Brain microvascular endothelial cell (primary cell): ENCODE measurements at regions not wholly inside any gene's neighbourhood (a gene's known extent, or its start where the extent isn't known, plus 50 kb on each side); places are given as distances from the start of the nearest gene placed in this dataset.

Experiments used
- DNase-seq: peaks from one replicate; pipeline ENCODE4 v3.0.0-alpha.2; 2020
- H3K27ac ChIP-seq: fragments of 250-450 bp; sonication (Bioruptor Pico); 2 replicates; pipeline ENCODE4 v1.5.1; 2020; ENCODE audit warnings: mild to moderate bottlenecking, moderate library complexity
- H3K27me3 ChIP-seq: fragments of 250-450 bp; sonication (Bioruptor Pico); replicated peaks from 2 replicates; pipeline ENCODE4 v1.5.1; 2020; ENCODE audit warnings: mild to moderate bottlenecking
- H3K36me3 ChIP-seq: fragments of 250-450 bp; sonication (Bioruptor Pico); replicated peaks from 2 replicates; pipeline ENCODE4 v1.5.1; 2020; ENCODE audit warnings: mild to moderate bottlenecking
- H3K4me3 ChIP-seq: 2 replicates; pipeline ENCODE4 v1.5.1; 2011; ENCODE audit warnings: low read depth, mild to moderate bottlenecking, control low read depth, low read length, moderate library complexity
- in situ Hi-C: cut with HindIII; loops from 2 replicates; pipeline ENCODE4 v1.10.0; 2017; ENCODE audit warnings: low sequenced_read_pairs, low pct_ligation_motif_present
- TF ChIP-seq, protein P1 (sequence below): IDR thresholded peaks from 2 replicates; pipeline ENCODE4 v1.5.1; 2011; ENCODE audit warnings: low read depth, mild to moderate bottlenecking, moderate library complexity, low read length, control low read depth, inconsistent platforms; ENCODE audit errors: missing control alignments

GRCh38 chr22:48694296-48694883 lies 1133.3 kb downstream of the BRD1 start:
- in situ Hi-C loops, result no loop called here
- TF ChIP-seq, protein P1, sequence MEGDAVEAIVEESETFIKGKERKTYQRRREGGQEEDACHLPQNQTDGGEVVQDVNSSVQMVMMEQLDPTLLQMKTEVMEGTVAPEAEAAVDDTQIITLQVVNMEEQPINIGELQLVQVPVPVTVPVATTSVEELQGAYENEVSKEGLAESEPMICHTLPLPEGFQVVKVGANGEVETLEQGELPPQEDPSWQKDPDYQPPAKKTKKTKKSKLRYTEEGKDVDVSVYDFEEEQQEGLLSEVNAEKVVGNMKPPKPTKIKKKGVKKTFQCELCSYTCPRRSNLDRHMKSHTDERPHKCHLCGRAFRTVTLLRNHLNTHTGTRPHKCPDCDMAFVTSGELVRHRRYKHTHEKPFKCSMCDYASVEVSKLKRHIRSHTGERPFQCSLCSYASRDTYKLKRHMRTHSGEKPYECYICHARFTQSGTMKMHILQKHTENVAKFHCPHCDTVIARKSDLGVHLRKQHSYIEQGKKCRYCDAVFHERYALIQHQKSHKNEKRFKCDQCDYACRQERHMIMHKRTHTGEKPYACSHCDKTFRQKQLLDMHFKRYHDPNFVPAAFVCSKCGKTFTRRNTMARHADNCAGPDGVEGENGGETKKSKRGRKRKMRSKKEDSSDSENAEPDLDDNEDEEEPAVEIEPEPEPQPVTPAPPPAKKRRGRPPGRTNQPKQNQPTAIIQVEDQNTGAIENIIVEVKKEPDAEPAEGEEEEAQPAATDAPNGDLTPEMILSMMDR, result no peak
- H3K36me3 ChIP-seq, result no peaks in the 10 kb centered on the region
- H3K27me3 ChIP-seq, result no peaks in the 10 kb centered on the region
- H3K4me3 ChIP-seq, result no peak overlapping the region
- no peak overlapping the region for H3K27ac ChIP-seq
- no peak for DNase-seq

- H3K4me3 ChIP-seq, result no peak overlapping the region
- no peak overlapping the region for H3K27ac ChIP-seq
- no peaks in the 10 kb centered on the region for H3K27me3 ChIP-seq
- TF ChIP-seq, protein P1, result no peak
- in situ Hi-C loops, result no loop called here
- no peak for DNase-seq
- H3K36me3 ChIP-seq, result no peaks in the 10 kb centered on the region
Observed at GRCh38 chr22:48693377-48694135, 1134.1 kb downstream of the BRD1 start.

- in situ Hi-C loops, result no loop called here
- DNase-seq, result no peak
Observed at GRCh38 chr22:48692734-48693376, 1134.8 kb downstream of the BRD1 start.

DNA sequence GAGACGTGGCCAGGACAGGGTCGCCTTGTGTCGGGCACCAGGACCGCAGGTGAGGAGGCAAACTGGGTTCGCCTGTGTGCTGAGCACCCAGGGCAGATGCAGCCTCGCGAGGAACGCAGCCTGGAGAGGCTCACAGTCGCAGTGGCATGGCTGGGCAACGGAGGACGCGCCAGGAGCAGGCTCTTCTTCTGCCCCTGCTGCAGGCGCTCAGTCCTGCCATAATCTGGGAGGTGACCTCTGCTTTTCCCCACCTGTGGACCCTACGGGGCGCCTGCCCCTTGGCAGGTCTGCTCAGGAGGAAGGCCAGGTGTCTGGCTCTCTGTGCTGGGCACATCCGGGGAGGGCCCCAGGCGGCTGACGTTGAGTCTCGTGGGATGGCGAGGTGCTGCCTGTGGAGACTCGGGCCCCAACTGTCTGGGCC lies 1136.2 kb downstream of the BRD1 start:
- no peaks in the 10 kb centered on the region for H3K27me3 ChIP-seq
- in situ Hi-C loops, result no loop called here
- DNase-seq, result no peak
- H3K4me3 ChIP-seq, result no peak overlapping the region
- TF ChIP-seq, protein P1, result no peak
- no peak overlapping the region for H3K27ac ChIP-seq
- no peaks in the 10 kb centered on the region for H3K36me3 ChIP-seq

More at GRCh38 chr22:48692734-48693376, 1134.8 kb downstream of the BRD1 start:
- no peaks in the 10 kb centered on the region for H3K36me3 ChIP-seq
- no peak overlapping the region for H3K27ac ChIP-seq
- H3K27me3 ChIP-seq, result no peaks in the 10 kb centered on the region
- TF ChIP-seq, protein P1, result no peak
- no peak overlapping the region for H3K4me3 ChIP-seq

DNA sequence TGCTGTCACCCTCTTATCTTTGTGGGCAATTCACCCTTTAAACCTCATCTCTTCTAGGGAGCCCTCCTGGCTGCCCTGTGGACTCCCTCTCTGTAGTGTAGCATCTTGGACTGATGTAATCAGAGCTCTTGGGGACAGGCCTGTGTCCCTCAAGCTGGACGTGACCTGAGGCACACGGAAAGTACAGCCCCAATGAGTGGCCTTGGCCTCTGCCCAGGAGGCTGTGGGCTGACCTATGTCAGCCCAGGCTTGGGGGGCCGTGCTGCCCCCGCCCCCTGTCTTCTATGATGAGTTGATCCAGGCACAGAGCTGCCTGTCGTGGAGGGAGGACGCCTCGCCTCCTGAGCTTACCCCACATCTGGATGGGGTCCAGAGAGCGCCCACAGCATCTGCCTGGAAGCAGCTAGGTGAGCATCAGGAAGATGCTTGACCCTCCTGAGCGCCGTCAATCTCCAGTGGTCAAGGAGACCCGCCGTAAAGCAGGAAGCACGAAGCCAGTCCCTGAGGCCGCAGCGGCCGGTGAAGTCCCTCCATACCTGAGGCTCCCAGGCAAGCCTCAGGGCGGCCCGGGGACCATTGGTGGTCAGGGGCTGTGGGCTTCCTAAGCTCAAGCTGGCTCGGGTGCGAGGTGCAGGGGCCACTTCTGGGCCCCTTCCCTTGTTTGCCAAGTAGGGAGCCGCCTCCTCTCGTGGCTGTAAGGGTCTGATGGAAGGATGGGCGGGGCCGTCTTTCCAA lies 1136.9 kb downstream of the BRD1 start:
- no peaks in the 10 kb centered on the region for H3K27me3 ChIP-seq
- H3K27ac ChIP-seq, result no peak overlapping the region
- no peak overlapping the region for H3K4me3 ChIP-seq
- in situ Hi-C loops, result no loop called here
- TF ChIP-seq, protein P1, result no peak
- no peaks in the 10 kb centered on the region for H3K36me3 ChIP-seq
- no peak for DNase-seq
